HG02970 (cell line): ENCODE measurements at regions not wholly inside any gene's neighbourhood (a gene's known extent, or its start where the extent isn't known, plus 50 kb on each side); places are given as distances from the start of the nearest gene placed in this dataset.

Experiments used
- ATAC-seq: cut with Tn5 transposase; IDR thresholded peaks from one replicate; pipeline ENCODE4 v1.9.1; 2021; ENCODE audit warnings: mild to moderate bottlenecking, moderate library complexity, moderate number of reproducible peaks; ENCODE audit not compliant: unreplicated experiment, low FRiP score

GRCh38 chr5:174189654-174190541 lies 144.4 kb downstream of the NSG2 start:
- no peak for ATAC-seq

- ATAC-seq: no peak
Observed at GRCh38 chr5:174191076-174191475, 145.6 kb downstream of the NSG2 start.

- ATAC-seq: no peak
Observed at GRCh38 chr5:174191850-174192655, 146.5 kb downstream of the NSG2 start.

GRCh38 chr5:174192901-174193300 lies 147.4 kb downstream of the NSG2 start:
- no peak for ATAC-seq

GRCh38 chr5:174195517-174195916 lies 150.0 kb downstream of the NSG2 start:
- no peak for ATAC-seq

- ATAC-seq: no peak
Observed at GRCh38 chr5:174197929-174198328, 152.4 kb downstream of the NSG2 start.

- ATAC-seq: no peak
Observed at GRCh38 chr5:174198541-174198940, 153.0 kb downstream of the NSG2 start.

GRCh38 chr5:174202996-174203395 lies 157.5 kb downstream of the NSG2 start:
- no peak for ATAC-seq

GRCh38 chr5:174204535-174205313 lies 159.2 kb downstream of the NSG2 start:
- ATAC-seq: no peak

- no peak for ATAC-seq
Observed at GRCh38 chr5:174205939-174206338, 160.4 kb downstream of the NSG2 start.

- ATAC-seq: no peak
Observed at GRCh38 chr5:174210596-174211276, 165.2 kb downstream of the NSG2 start.

- no peak for ATAC-seq
Observed at GRCh38 chr5:174211277-174211626, 165.7 kb downstream of the NSG2 start.

- ATAC-seq: no peak
Observed at GRCh38 chr5:174217527-174217926, 172.0 kb downstream of the NSG2 start.

- no peak for ATAC-seq
Observed at GRCh38 chr5:174218162-174218561, 172.7 kb downstream of the NSG2 start.

- ATAC-seq: no peak
Observed at GRCh38 chr5:174220417-174220816, 174.9 kb downstream of the NSG2 start.

GRCh38 chr5:174221436-174221835 lies 175.9 kb downstream of the NSG2 start:
- no peak for ATAC-seq

- ATAC-seq: no peak
Observed at GRCh38 chr5:174221946-174222345, 176.4 kb downstream of the NSG2 start.

- ATAC-seq: no peak
Observed at GRCh38 chr5:174222891-174223290, 177.4 kb downstream of the NSG2 start.

- ATAC-seq: no peak
Observed at GRCh38 chr5:174223355-174223754, 177.8 kb downstream of the NSG2 start.

GRCh38 chr5:174229068-174229467 lies 183.6 kb downstream of the NSG2 start:
- ATAC-seq: no peak
